ENCODE measurements at regions not wholly inside any gene's neighbourhood (a gene's known extent, or its start where the extent isn't known, plus 50 kb on each side); places are given as distances from the start of the nearest gene placed in this dataset.

DNA sequence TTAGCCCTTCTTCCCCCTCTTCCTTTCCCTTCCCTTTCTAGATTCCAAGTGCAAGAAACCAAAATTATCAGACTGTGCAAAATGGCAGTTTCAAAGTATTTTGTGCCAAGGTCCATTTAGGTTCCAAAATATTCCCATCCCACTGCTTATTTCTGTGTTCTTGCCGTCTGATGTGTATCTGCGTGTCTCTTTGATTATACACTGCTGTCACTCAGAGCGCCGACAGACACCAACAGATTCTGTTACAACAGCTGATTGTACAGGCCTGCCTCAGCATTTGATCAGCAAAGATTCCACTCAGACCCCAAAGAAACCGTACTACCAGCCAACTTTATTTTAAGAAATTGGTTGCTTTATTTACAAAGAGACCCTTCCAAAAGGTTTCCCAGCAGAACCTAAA, 225.6 kb upstream of the SATB1 start:
- TF ChIP-seq ZNF19 (tag by site-specific recombination; IDR thresholded peaks at IDR 0.05; ENCODE audit: low read depth) (no peak), ZBTB7A (tag by site-specific recombination; IDR thresholded peaks at IDR 0.05; ENCODE audit: low read depth) (no peak)
- TF ChIP-seq, protein P1, sequence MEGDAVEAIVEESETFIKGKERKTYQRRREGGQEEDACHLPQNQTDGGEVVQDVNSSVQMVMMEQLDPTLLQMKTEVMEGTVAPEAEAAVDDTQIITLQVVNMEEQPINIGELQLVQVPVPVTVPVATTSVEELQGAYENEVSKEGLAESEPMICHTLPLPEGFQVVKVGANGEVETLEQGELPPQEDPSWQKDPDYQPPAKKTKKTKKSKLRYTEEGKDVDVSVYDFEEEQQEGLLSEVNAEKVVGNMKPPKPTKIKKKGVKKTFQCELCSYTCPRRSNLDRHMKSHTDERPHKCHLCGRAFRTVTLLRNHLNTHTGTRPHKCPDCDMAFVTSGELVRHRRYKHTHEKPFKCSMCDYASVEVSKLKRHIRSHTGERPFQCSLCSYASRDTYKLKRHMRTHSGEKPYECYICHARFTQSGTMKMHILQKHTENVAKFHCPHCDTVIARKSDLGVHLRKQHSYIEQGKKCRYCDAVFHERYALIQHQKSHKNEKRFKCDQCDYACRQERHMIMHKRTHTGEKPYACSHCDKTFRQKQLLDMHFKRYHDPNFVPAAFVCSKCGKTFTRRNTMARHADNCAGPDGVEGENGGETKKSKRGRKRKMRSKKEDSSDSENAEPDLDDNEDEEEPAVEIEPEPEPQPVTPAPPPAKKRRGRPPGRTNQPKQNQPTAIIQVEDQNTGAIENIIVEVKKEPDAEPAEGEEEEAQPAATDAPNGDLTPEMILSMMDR (tag by site-specific recombination; IDR thresholded peaks at IDR 0.05) = no peak

Data from HEK293 (cell line).